ENCODE measurements at regions not wholly inside any gene's neighbourhood (a gene's known extent, or its start where the extent isn't known, plus 50 kb on each side); places are given as distances from the start of the nearest gene placed in this dataset.

GRCh38 chr5:124055751-124056150 is 543.8 kb downstream of the CSNK1G3 start:
- TF ChIP-seq MAX (IDR thresholded peaks at IDR 0.05; ENCODE audit: insufficient read depth, insufficient read length) (no peak), EZH2 (IDR thresholded peaks at IDR 0.05; ENCODE audit: borderline replicate concordance, low read depth, low read length, severe bottlenecking) (no peak), POLR2A (IDR thresholded peaks at IDR 0.05; ENCODE audit: low read depth, low read length) (no peak), POLR2AphosphoS5 (IDR thresholded peaks at IDR 0.05; ENCODE audit: insufficient read depth, low read depth, low read length) (no peak), MYC (IDR thresholded peaks at IDR 0.05; ENCODE audit: low read depth, low read length) (no peak), FOS (IDR thresholded peaks at IDR 0.05; ENCODE audit: borderline replicate concordance, insufficient read depth, low read length) (no peak), CTCF (IDR thresholded peaks at IDR 0.05; ENCODE audit: extremely low read depth in 1 of 2, insufficient read depth in 1 of 2, low read depth in 1 of 2, low read length in 2 of 2) (no peak), GATA2 (IDR thresholded peaks at IDR 0.05; ENCODE audit: insufficient read depth, insufficient read length, low read depth, low read length) (no peak)
- FAIRE-seq, result no peak
- DNase-seq (ENCODE audit: low read depth, low spot score), result no peak
- Histone ChIP-seq H3K4me2 (ENCODE audit: insufficient read depth, low read length) (no peak overlapping the region), H3K36me3 (ENCODE audit: control insufficient read depth in 2 of 2, extremely low read depth in 1 of 2, insufficient read depth in 2 of 2, low read length in 2 of 2) (no peaks in the 10 kb centered on the region), H3K27ac (ENCODE audit: insufficient read depth, low read depth, low read length) (no peak overlapping the region), H3K27me3 (ENCODE audit: control insufficient read depth in 2 of 2, insufficient read depth in 2 of 2, low read length in 2 of 2) (no peaks in the 10 kb centered on the region), H4K20me1 (replicated peaks; ENCODE audit: control insufficient read depth, extremely low read depth, insufficient read depth, low read length) (no peaks in the 10 kb centered on the region), H3K4me3 (replicated peaks in 1 of 3; ENCODE audit: insufficient read depth in 1 of 3, low read depth in 1 of 3, low read length in 3 of 3) (no peak overlapping the region), H3K9ac (replicated peaks; ENCODE audit: extremely low read depth, insufficient read depth, low read length) (no peak overlapping the region), H3K4me1 (ENCODE audit: control insufficient read depth, extremely low read depth, insufficient read depth, low read length) (no peaks in the 10 kb centered on the region), H3K9me1 (replicated peaks; ENCODE audit: control insufficient read depth, extremely low read depth, insufficient read depth, low read length) (no peaks in the 10 kb centered on the region), H3K79me2 (ENCODE audit: control insufficient read depth, insufficient read depth, low read length) (no peaks in the 10 kb centered on the region), H2AFZ (ENCODE audit: low read depth, low read length) (no peak overlapping the region), H3K9me3 (replicated peaks; ENCODE audit: control insufficient read depth, insufficient read depth, low read length) (no peaks in the 10 kb centered on the region)
- intact Hi-C loops (cut with micrococcal nuclease) (no loop called here), dilution Hi-C loops (cut with MboI; ENCODE audit: extremely low pct_ligation_motif_present, low sequenced_read_pairs) (no loop called here)
- BruUV-seq (replicated peaks), result no TSS peak
- POLR2A ChIA-PET, result no interaction called here
- CTCF ChIA-PET, result no interaction called here

All from endothelial cell of umbilical vein (primary cell).